ENCODE measurements at regions not wholly inside any gene's neighbourhood (a gene's known extent, or its start where the extent isn't known, plus 50 kb on each side); places are given as distances from the start of the nearest gene placed in this dataset.

DNA sequence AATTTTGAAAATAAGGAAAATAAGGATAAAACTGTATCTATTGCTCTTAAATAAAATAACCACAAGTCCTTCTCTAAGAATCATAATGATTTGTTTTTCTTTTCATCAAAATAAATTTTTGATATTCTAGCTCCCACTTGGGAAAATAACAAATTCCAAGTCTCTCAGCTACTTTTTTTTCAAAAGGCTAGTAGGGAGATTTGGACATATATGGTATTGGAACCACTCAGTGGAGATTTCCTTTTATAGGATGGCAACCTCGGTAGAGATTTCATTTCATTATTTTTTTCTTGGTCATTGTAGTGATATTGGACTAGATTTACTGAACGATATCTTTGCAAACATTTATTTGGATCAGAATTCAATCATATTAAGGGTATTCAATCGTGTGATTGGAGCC is 69.5 kb upstream of the PRKG1 start:
- H4K20me1 ChIP-seq (ENCODE audit: insufficient read depth, low read length) = peaks cover 11% of the 10 kb centered on the region; the same call in 1 of the 2 replicates
- DNase-seq (no peak), ATAC-seq (ENCODE audit: low read depth) (no peak)
- no peak overlapping the region for H3K56ac ChIP-seq (ENCODE audit: extremely low read depth, insufficient read depth, low read length)
- ChIA-PET POLR2A (ENCODE audit: unreplicated experiment) (no interaction called here), CTCF (interaction anchor here (0.7 to 1.4 kb wide), 2 partner anchors 313 to 993 kb away, joined by 3 to 5 read pairs; no protein-coding TSS in a partner anchor)
- intact Hi-C loops (cut with micrococcal nuclease) (loop anchor here (10.0 kb wide), 2 partner anchors 690 to 1000 kb away; partner anchors contain the start of gene CSTF2T), dilution Hi-C loops (cut with HindIII; ENCODE audit: low sequenced_read_pairs, unreplicated experiment) (no loop called here), in situ Hi-C loops (cut with MboI; ENCODE audit: low sequenced_read_pairs) (no loop called here)
- no peaks in the 10 kb centered on the region for H3K9me1 ChIP-seq (ENCODE audit: insufficient read depth, low read length)
- no peak overlapping the region for H3K18ac ChIP-seq (ENCODE audit: low read depth, low read length)
- H2AK9ac ChIP-seq (replicated peaks; ENCODE audit: low read depth, low read length, poor library complexity) = no peak overlapping the region
- H3K4ac ChIP-seq (ENCODE audit: low read depth, low read length) = no peak overlapping the region
- no peak overlapping the region for H3K4me2 ChIP-seq (ENCODE audit: low read depth, low read length)
- no peak overlapping the region for H4K8ac ChIP-seq (ENCODE audit: low read depth in 2 of 2, low read length in 2 of 2)
- H2AFZ ChIP-seq (replicated peaks; ENCODE audit: low read length, poor library complexity) = no peak overlapping the region
- H3K9ac ChIP-seq (ENCODE audit: low read depth, low read length) = no peak overlapping the region
- H2BK5ac ChIP-seq (ENCODE audit: low read depth, low read length, poor library complexity, severe bottlenecking) = no peak overlapping the region
- no peak overlapping the region for H3K27ac ChIP-seq (ENCODE audit: insufficient read depth, low read length)
- no TSS peak for BruUV-seq (replicated peaks)
- H4K5ac ChIP-seq (ENCODE audit: low read depth, low read length) = no peak overlapping the region
- H2BK120ac ChIP-seq (ENCODE audit: low read depth, low read length) = no peak overlapping the region
- no peak overlapping the region for H2BK20ac ChIP-seq (ENCODE audit: low read depth, low read length)
- WGBS, 2 experiments (ENCODE audit: extremely low coverage in 2 of 2, insufficient read length in 1 of 2) = no CpG with 5 or more reads among the region's 3 CpGs
- H3K79me1 ChIP-seq (ENCODE audit: low read depth in 1 of 2, low read length in 2 of 2) = peaks cover 21 to 49% of the 10 kb centered on the region in 2 experiments; a peak in 3 of 4 replicates
- no peaks in the 10 kb centered on the region for H3K9me3 ChIP-seq (ENCODE audit: control insufficient read depth, insufficient read depth, low read length)
- H3K27me3 ChIP-seq (ENCODE audit: control insufficient read depth, insufficient read depth, low read length) = no peaks in the 10 kb centered on the region
- no peak overlapping the region for H3K4me3 ChIP-seq (ENCODE audit: insufficient read depth, low read depth, low read length)
- no peak for TF ChIP-seq POLR2A (IDR thresholded peaks at IDR 0.05; ENCODE audit: low read depth, low read length)
- no peak for TF ChIP-seq NFE2L2 (IDR thresholded peaks at IDR 0.05; ENCODE audit: low read depth, low read length)
- TF ChIP-seq, protein P1, sequence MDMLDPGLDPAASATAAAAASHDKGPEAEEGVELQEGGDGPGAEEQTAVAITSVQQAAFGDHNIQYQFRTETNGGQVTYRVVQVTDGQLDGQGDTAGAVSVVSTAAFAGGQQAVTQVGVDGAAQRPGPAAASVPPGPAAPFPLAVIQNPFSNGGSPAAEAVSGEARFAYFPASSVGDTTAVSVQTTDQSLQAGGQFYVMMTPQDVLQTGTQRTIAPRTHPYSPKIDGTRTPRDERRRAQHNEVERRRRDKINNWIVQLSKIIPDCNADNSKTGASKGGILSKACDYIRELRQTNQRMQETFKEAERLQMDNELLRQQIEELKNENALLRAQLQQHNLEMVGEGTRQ (IDR thresholded peaks at IDR 0.05; ENCODE audit: low read depth, low read length) = no peak
- no peak for TF ChIP-seq CEBPB (IDR thresholded peaks at IDR 0.05; ENCODE audit: low read depth, low read length)
- no peak for TF ChIP-seq MAZ (IDR thresholded peaks at IDR 0.05; ENCODE audit: borderline replicate concordance, low read depth, low read length)
- TF ChIP-seq, protein P2, sequence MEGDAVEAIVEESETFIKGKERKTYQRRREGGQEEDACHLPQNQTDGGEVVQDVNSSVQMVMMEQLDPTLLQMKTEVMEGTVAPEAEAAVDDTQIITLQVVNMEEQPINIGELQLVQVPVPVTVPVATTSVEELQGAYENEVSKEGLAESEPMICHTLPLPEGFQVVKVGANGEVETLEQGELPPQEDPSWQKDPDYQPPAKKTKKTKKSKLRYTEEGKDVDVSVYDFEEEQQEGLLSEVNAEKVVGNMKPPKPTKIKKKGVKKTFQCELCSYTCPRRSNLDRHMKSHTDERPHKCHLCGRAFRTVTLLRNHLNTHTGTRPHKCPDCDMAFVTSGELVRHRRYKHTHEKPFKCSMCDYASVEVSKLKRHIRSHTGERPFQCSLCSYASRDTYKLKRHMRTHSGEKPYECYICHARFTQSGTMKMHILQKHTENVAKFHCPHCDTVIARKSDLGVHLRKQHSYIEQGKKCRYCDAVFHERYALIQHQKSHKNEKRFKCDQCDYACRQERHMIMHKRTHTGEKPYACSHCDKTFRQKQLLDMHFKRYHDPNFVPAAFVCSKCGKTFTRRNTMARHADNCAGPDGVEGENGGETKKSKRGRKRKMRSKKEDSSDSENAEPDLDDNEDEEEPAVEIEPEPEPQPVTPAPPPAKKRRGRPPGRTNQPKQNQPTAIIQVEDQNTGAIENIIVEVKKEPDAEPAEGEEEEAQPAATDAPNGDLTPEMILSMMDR (conservative IDR thresholded peaks at IDR 0.05; ENCODE audit: low read depth, low read length) = no peak
- TF ChIP-seq MXI1 (IDR thresholded peaks at IDR 0.05; ENCODE audit: borderline replicate concordance, low read depth, low read length) = no peak
- TF ChIP-seq MAFK (IDR thresholded peaks at IDR 0.05; ENCODE audit: low read depth, low read length) = no peak
- TF ChIP-seq RCOR1 (IDR thresholded peaks at IDR 0.05; ENCODE audit: insufficient replicate concordance, low read length) = no peak
- TF ChIP-seq CHD1 (IDR thresholded peaks at IDR 0.05; ENCODE audit: low read depth, low read length) = no peak
- TF ChIP-seq RFX5 (IDR thresholded peaks at IDR 0.05; ENCODE audit: low read depth, low read length) = no peak
- TF ChIP-seq SMC3 (IDR thresholded peaks at IDR 0.05; ENCODE audit: low read depth, low read length) = no peak
- no peak for TF ChIP-seq FOS (IDR thresholded peaks at IDR 0.05; ENCODE audit: low read depth, low read length)
- TF ChIP-seq, protein P3, sequence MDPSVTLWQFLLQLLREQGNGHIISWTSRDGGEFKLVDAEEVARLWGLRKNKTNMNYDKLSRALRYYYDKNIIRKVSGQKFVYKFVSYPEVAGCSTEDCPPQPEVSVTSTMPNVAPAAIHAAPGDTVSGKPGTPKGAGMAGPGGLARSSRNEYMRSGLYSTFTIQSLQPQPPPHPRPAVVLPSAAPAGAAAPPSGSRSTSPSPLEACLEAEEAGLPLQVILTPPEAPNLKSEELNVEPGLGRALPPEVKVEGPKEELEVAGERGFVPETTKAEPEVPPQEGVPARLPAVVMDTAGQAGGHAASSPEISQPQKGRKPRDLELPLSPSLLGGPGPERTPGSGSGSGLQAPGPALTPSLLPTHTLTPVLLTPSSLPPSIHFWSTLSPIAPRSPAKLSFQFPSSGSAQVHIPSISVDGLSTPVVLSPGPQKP (IDR thresholded peaks at IDR 0.05; ENCODE audit: borderline replicate concordance, low read depth, low read length) = no peak
- TF ChIP-seq BHLHE40 (IDR thresholded peaks at IDR 0.05; ENCODE audit: low read depth, low read length) = no peak
- no peak overlapping the region for H3K14ac ChIP-seq (replicated peaks; ENCODE audit: low read depth, low read length)
- no peak overlapping the region for H2AK5ac ChIP-seq (ENCODE audit: low read depth, low read length)
- peaks cover 14% of the 10 kb centered on the region for H3K4me1 ChIP-seq (ENCODE audit: control insufficient read depth, insufficient read depth, low read length)
- no peak overlapping the region for H2BK15ac ChIP-seq (ENCODE audit: low read depth, low read length)
- no peaks in the 10 kb centered on the region for H3K36me3 ChIP-seq (ENCODE audit: control insufficient read depth, insufficient read depth, low read length)
- no peak overlapping the region for H3K23ac ChIP-seq (ENCODE audit: low read depth, low read length)
- H4K91ac ChIP-seq (ENCODE audit: insufficient read depth, low read depth, low read length) = no peak overlapping the region

Data from IMR-90 (cell line).